HL-60 (cell line): ENCODE measurements at regions not wholly inside any gene's neighbourhood (a gene's known extent, or its start where the extent isn't known, plus 50 kb on each side); places are given as distances from the start of the nearest gene placed in this dataset.

Experiments
- DNase-seq, 2 experiments: peaks; one replicate each; pipeline ENCODE4 v3.0.0-alpha.2; 2010 to 2020; ENCODE audit warnings: low read depth in 1 of 2, low spot score in 1 of 2
- H3K27ac ChIP-seq: fragments of 250-450 bp; sonication (Bioruptor Pico); replicated peaks from 2 replicates; pipeline ENCODE4 v1.5.1; 2020; ENCODE audit warnings: mild to moderate bottlenecking, moderate library complexity
- H3K27me3 ChIP-seq: fragments of 250-450 bp; sonication (Bioruptor Pico); 2 replicates; pipeline ENCODE4 v1.5.1; 2021; ENCODE audit warnings: mild to moderate bottlenecking, moderate library complexity; ENCODE audit not compliant: insufficient read depth, poor library complexity, severe bottlenecking
- H3K4me3 ChIP-seq: replicated peaks from 2 replicates; pipeline ENCODE4 v1.5.1; 2011; ENCODE audit warnings: mild to moderate bottlenecking, control low read depth, low read length; ENCODE audit not compliant: insufficient read depth
- CTCF ChIP-seq: IDR thresholded peaks from one replicate; pipeline ENCODE4 v1.5.1; 2011; ENCODE audit warnings: low read length, control low read depth, inconsistent platforms; ENCODE audit not compliant: insufficient read depth
- GABPA ChIP-seq: IDR thresholded peaks from 2 replicates; pipeline ENCODE4 v1.6.1; 2012; ENCODE audit warnings: low read depth
- POLR2AphosphoS5 ChIP-seq: IDR thresholded peaks from 2 replicates; pipeline ENCODE4 v1.6.1; 2012; ENCODE audit warnings: low read depth
- SPI1 ChIP-seq: IDR thresholded peaks from 2 replicates; pipeline ENCODE4 v1.6.1; 2012; ENCODE audit warnings: low read depth, mild to moderate bottlenecking, borderline replicate concordance
- TF ChIP-seq, protein P1 (sequence below): IDR thresholded peaks from 2 replicates; pipeline ENCODE4 v1.6.1; 2012; ENCODE audit warnings: low read depth; ENCODE audit not compliant: insufficient replicate concordance

GRCh38 chr4:104211657-104212056 is 283.0 kb downstream of the CXXC4 start:
- H3K27me3 ChIP-seq: no peaks in the 10 kb centered on the region
- H3K27ac ChIP-seq: no peak overlapping the region
- no peak for DNase-seq
- H3K4me3 ChIP-seq: no peak overlapping the region
- no peak for TF ChIP-seq CTCF
- TF ChIP-seq, protein P1, sequence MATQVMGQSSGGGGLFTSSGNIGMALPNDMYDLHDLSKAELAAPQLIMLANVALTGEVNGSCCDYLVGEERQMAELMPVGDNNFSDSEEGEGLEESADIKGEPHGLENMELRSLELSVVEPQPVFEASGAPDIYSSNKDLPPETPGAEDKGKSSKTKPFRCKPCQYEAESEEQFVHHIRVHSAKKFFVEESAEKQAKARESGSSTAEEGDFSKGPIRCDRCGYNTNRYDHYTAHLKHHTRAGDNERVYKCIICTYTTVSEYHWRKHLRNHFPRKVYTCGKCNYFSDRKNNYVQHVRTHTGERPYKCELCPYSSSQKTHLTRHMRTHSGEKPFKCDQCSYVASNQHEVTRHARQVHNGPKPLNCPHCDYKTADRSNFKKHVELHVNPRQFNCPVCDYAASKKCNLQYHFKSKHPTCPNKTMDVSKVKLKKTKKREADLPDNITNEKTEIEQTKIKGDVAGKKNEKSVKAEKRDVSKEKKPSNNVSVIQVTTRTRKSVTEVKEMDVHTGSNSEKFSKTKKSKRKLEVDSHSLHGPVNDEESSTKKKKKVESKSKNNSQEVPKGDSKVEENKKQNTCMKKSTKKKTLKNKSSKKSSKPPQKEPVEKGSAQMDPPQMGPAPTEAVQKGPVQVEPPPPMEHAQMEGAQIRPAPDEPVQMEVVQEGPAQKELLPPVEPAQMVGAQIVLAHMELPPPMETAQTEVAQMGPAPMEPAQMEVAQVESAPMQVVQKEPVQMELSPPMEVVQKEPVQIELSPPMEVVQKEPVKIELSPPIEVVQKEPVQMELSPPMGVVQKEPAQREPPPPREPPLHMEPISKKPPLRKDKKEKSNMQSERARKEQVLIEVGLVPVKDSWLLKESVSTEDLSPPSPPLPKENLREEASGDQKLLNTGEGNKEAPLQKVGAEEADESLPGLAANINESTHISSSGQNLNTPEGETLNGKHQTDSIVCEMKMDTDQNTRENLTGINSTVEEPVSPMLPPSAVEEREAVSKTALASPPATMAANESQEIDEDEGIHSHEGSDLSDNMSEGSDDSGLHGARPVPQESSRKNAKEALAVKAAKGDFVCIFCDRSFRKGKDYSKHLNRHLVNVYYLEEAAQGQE: no peak

DNA sequence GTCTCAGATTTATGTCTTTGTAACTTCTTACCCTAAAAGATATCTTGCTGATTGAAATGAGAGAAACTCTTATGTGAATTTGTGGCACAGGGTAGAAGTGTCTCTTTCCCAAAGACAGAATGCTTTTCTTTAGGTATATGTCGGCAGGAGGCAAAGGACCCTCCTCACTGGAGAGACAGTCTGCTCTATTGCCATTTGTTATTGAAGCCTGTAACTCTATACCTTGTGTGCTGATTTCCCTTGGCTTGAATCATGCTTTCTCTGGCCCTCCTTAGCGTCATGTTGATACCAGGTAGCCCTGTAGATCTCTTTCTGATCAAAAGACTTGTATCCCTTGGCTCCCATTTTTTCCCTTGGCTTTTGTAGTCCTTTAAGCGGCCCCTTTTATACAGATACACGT is 284.3 kb downstream of the CXXC4 start:
- no peaks in the 10 kb centered on the region for H3K27me3 ChIP-seq
- no peak for TF ChIP-seq SPI1
- no peak for TF ChIP-seq GABPA
- TF ChIP-seq CTCF: no peak
- TF ChIP-seq, protein P1: no peak
- no peak for TF ChIP-seq POLR2AphosphoS5
- no peak overlapping the region for H3K27ac ChIP-seq
- no peak overlapping the region for H3K4me3 ChIP-seq
- no peak for DNase-seq

DNA sequence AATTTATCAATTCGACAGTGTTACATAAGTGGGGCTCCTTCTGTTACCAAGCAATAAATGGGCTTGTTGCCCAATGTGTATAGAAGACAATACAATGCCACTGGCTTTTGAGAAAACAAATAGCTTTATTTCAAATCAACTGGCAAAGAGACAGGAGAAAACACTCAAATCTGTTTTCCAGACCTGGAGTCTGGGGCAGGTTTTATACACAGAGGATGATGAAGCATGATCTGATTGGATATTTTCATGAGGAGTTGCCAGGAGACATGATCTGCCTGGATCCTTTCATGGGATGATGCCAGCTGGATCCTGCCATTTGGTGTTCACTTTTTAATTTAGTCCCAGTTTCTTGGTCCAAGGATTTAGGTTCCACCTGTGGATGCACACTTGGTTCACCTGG is 287.9 kb downstream of the CXXC4 start:
- H3K27me3 ChIP-seq: no peaks in the 10 kb centered on the region
- no peak overlapping the region for H3K27ac ChIP-seq
- no peak overlapping the region for H3K4me3 ChIP-seq
- no peak for DNase-seq
- TF ChIP-seq SPI1 (no peak), POLR2AphosphoS5 (no peak), CTCF (no peak), GABPA (no peak)
- TF ChIP-seq, protein P1: no peak
